Fibroblast of upper back skin (primary cell): ENCODE measurements at regions not wholly inside any gene's neighbourhood (a gene's known extent, or its start where the extent isn't known, plus 50 kb on each side); places are given as distances from the start of the nearest gene placed in this dataset.

Experiments
- DNase-seq: peaks from one replicate; pipeline ENCODE4 v3.0.0-alpha.2; 2013

- DNase-seq: no peak
Measured at GRCh38 chr4:81921751-81922159, 450.0 kb upstream of the RASGEF1B start.

- no peak for DNase-seq
Measured at GRCh38 chr4:81919810-81920209, 448.1 kb upstream of the RASGEF1B start.

- no peak for DNase-seq
Measured at GRCh38 chr4:81919223-81919622, 447.5 kb upstream of the RASGEF1B start.

GRCh38 chr4:81915430-81915829 is 443.7 kb upstream of the RASGEF1B start:
- DNase-seq: no peak

GRCh38 chr4:81914623-81915022 is 442.9 kb upstream of the RASGEF1B start:
- DNase-seq: no peak

GRCh38 chr4:81913427-81913879 is 441.7 kb upstream of the RASGEF1B start:
- peak; percentile 50 for DNase-seq

- DNase-seq: no peak
Measured at GRCh38 chr4:81912376-81913030, 440.8 kb upstream of the RASGEF1B start.

- DNase-seq: no peak
Measured at GRCh38 chr4:81906905-81907304, 435.2 kb upstream of the RASGEF1B start.

- DNase-seq: no peak
Measured at GRCh38 chr4:81905971-81906370, 434.3 kb upstream of the RASGEF1B start.

- no peak for DNase-seq
Measured at GRCh38 chr4:81904121-81904520, 432.4 kb upstream of the RASGEF1B start.

GRCh38 chr4:81903212-81903611 is 431.5 kb upstream of the RASGEF1B start:
- DNase-seq: no peak

- no peak for DNase-seq
Measured at GRCh38 chr4:81898862-81899504, 427.3 kb upstream of the RASGEF1B start.

GRCh38 chr4:81896936-81897335 is 425.2 kb upstream of the RASGEF1B start:
- no peak for DNase-seq

GRCh38 chr4:81891005-81891996 is 419.6 kb upstream of the RASGEF1B start:
- no peak for DNase-seq

- no peak for DNase-seq
Measured at GRCh38 chr4:81884986-81885385, 413.3 kb upstream of the RASGEF1B start.

- DNase-seq: no peak
Measured at GRCh38 chr4:81883530-81884450, 412.1 kb upstream of the RASGEF1B start.

GRCh38 chr4:81883004-81883403 is 411.3 kb upstream of the RASGEF1B start:
- no peak for DNase-seq

GRCh38 chr4:81881855-81882621 is 410.3 kb upstream of the RASGEF1B start:
- DNase-seq: no peak

- DNase-seq: no peak
Measured at GRCh38 chr4:81876106-81876505, 404.4 kb upstream of the RASGEF1B start.

- DNase-seq: no peak
Measured at GRCh38 chr4:81874661-81875515, 403.2 kb upstream of the RASGEF1B start.

- no peak for DNase-seq
Measured at GRCh38 chr4:81870275-81870674, 398.6 kb upstream of the RASGEF1B start.
